ENCODE measurements at regions not wholly inside any gene's neighbourhood (a gene's known extent, or its start where the extent isn't known, plus 50 kb on each side); places are given as distances from the start of the nearest gene placed in this dataset.

GRCh38 chr18:2096551-2096950, 474.8 kb downstream of the METTL4 start:
- no peaks in the 10 kb centered on the region for H3K36me3 Mint-ChIP-seq

GRCh38 chr18:2100694-2101213, 470.6 kb downstream of the METTL4 start:
- Mint-ChIP-seq H3K27ac (no peak overlapping the region), H3K27me3 (peaks cover 2 to 19% (median 5%) of the 10 kb centered on the region in 5 donors), H3K9me3 (peaks cover 0 to 12% (median 4%) of the 10 kb centered on the region in 9 donors), H3K36me3 (no peaks in the 10 kb centered on the region), H3K4me3 (no peak overlapping the region), H3K4me1 (peaks cover 0 to 2% (median 0%) of the 10 kb centered on the region in 4 donors)
- no peak for DNase-seq
- POLR2A ChIA-PET, result no interaction called here
- ATAC-seq, result no peak

More at GRCh38 chr18:2096551-2096950, 474.8 kb downstream of the METTL4 start:
- Mint-ChIP-seq H3K27me3 (peaks cover 0 to 12% (median 0%) of the 10 kb centered on the region in 5 donors), H3K4me3 (no peak overlapping the region), H3K9me3 (peaks cover 0 to 11% (median 3%) of the 10 kb centered on the region in 9 donors), H3K27ac (no peak overlapping the region), H3K4me1 (no peaks in the 10 kb centered on the region)
- POLR2A ChIA-PET, result no interaction called here
- DNase-seq (no peak), ATAC-seq (no peak)

- ATAC-seq, result no peak
- DNase-seq, result no peak
- Mint-ChIP-seq H3K27me3 (peaks cover 0 to 13% (median 5%) of the 10 kb centered on the region in 5 donors), H3K4me1 (peaks cover 0 to 2% (median 0%) of the 10 kb centered on the region in 4 donors), H3K9me3 (peaks cover 0 to 12% (median 4%) of the 10 kb centered on the region in 9 donors), H3K36me3 (no peaks in the 10 kb centered on the region), H3K4me3 (no peak overlapping the region), H3K27ac (no peak overlapping the region)
- POLR2A ChIA-PET, result no interaction called here
Observed at GRCh38 chr18:2102022-2102421, 469.3 kb downstream of the METTL4 start.

GRCh38 chr18:2103299-2103698, 468.0 kb downstream of the METTL4 start:
- DNase-seq, result no peak
- H3K27me3 Mint-ChIP-seq, result peaks cover 0 to 13% (median 5%) of the 10 kb centered on the region in 5 donors
- peaks cover 0 to 12% (median 4%) of the 10 kb centered on the region in 9 donors for H3K9me3 Mint-ChIP-seq
- no peak for ATAC-seq
- H3K4me3 Mint-ChIP-seq, result no peak overlapping the region
- no peaks in the 10 kb centered on the region for H3K36me3 Mint-ChIP-seq
- POLR2A ChIA-PET, result no interaction called here
- H3K4me1 Mint-ChIP-seq, result peaks cover 0 to 2% (median 0%) of the 10 kb centered on the region in 4 donors
- H3K27ac Mint-ChIP-seq, result no peak overlapping the region

- DNase-seq (peak in 7 of 10 donors; percentile 2 to 34 (median 15)), ATAC-seq (no peak)
- no peak overlapping the region for H3K4me3 Mint-ChIP-seq
- peaks cover 0 to 12% (median 3%) of the 10 kb centered on the region in 9 donors for H3K9me3 Mint-ChIP-seq
- no peaks in the 10 kb centered on the region for H3K36me3 Mint-ChIP-seq
- H3K27me3 Mint-ChIP-seq, result peaks cover 2 to 13% (median 5%) of the 10 kb centered on the region in 5 donors
- peak overlapping the region in 1 of 10 donors; percentile 13 for H3K27ac Mint-ChIP-seq
- peaks cover 0 to 2% (median 0%) of the 10 kb centered on the region in 4 donors for H3K4me1 Mint-ChIP-seq
- POLR2A ChIA-PET, result no interaction called here
Observed at GRCh38 chr18:2104620-2105462, 466.5 kb downstream of the METTL4 start.

GRCh38 chr18:2108591-2108990, 462.7 kb downstream of the METTL4 start:
- no peak for ATAC-seq
- Mint-ChIP-seq H3K9me3 (no peaks in the 10 kb centered on the region), H3K27me3 (peaks cover 0 to 39% (median 21%) of the 10 kb centered on the region in 5 donors), H3K4me1 (peaks cover 0 to 2% (median 0%) of the 10 kb centered on the region in 4 donors), H3K36me3 (no peaks in the 10 kb centered on the region), H3K27ac (no peak overlapping the region), H3K4me3 (no peak overlapping the region)
- no peak for DNase-seq
- POLR2A ChIA-PET, result no interaction called here

- no peak overlapping the region for H3K27ac Mint-ChIP-seq
- H3K36me3 Mint-ChIP-seq, result no peaks in the 10 kb centered on the region
- H3K4me1 Mint-ChIP-seq, result no peaks in the 10 kb centered on the region
- no peak for DNase-seq
- no peak for ATAC-seq
- no peaks in the 10 kb centered on the region for H3K9me3 Mint-ChIP-seq
- POLR2A ChIA-PET, result no interaction called here
- H3K27me3 Mint-ChIP-seq, result peaks cover 8 to 50% (median 29%) of the 10 kb centered on the region in 5 donors
- no peak overlapping the region for H3K4me3 Mint-ChIP-seq
Observed at GRCh38 chr18:2111456-2111855, 459.8 kb downstream of the METTL4 start.

GRCh38 chr18:2112435-2113045, 458.8 kb downstream of the METTL4 start:
- Mint-ChIP-seq H3K36me3 (no peaks in the 10 kb centered on the region), H3K27ac (no peak overlapping the region), H3K4me1 (no peaks in the 10 kb centered on the region), H3K27me3 (peaks cover 8 to 50% (median 29%) of the 10 kb centered on the region in 5 donors), H3K4me3 (no peak overlapping the region), H3K9me3 (no peaks in the 10 kb centered on the region)
- POLR2A ChIA-PET, result no interaction called here
- no peak for ATAC-seq
- DNase-seq, result no peak

- Mint-ChIP-seq H3K4me1 (no peaks in the 10 kb centered on the region), H3K4me3 (no peak overlapping the region), H3K27ac (no peak overlapping the region), H3K27me3 (peaks cover 8 to 50% (median 29%) of the 10 kb centered on the region in 5 donors), H3K36me3 (no peaks in the 10 kb centered on the region), H3K9me3 (no peaks in the 10 kb centered on the region)
- POLR2A ChIA-PET, result no interaction called here
- DNase-seq (no peak), ATAC-seq (no peak)
Observed at GRCh38 chr18:2114289-2114688, 457.0 kb downstream of the METTL4 start.

GRCh38 chr18:2114765-2115164, 456.5 kb downstream of the METTL4 start:
- Mint-ChIP-seq H3K27me3 (peaks cover 8 to 50% (median 29%) of the 10 kb centered on the region in 5 donors), H3K9me3 (no peaks in the 10 kb centered on the region), H3K4me3 (no peak overlapping the region), H3K27ac (no peak overlapping the region), H3K36me3 (no peaks in the 10 kb centered on the region), H3K4me1 (no peaks in the 10 kb centered on the region)
- POLR2A ChIA-PET, result no interaction called here
- no peak for DNase-seq
- ATAC-seq, result no peak

- ATAC-seq (no peak), DNase-seq (no peak)
- no peaks in the 10 kb centered on the region for H3K4me1 Mint-ChIP-seq
- no peaks in the 10 kb centered on the region for H3K9me3 Mint-ChIP-seq
- H3K27ac Mint-ChIP-seq, result no peak overlapping the region
- H3K4me3 Mint-ChIP-seq, result no peak overlapping the region
- no peaks in the 10 kb centered on the region for H3K36me3 Mint-ChIP-seq
- POLR2A ChIA-PET, result no interaction called here
- peaks cover 0 to 3% (median 0%) of the 10 kb centered on the region in 5 donors for H3K27me3 Mint-ChIP-seq
Observed at GRCh38 chr18:2121224-2121623, 450.1 kb downstream of the METTL4 start.

GRCh38 chr18:2123077-2123476, 448.2 kb downstream of the METTL4 start:
- peaks cover 2 to 14% (median 5%) of the 10 kb centered on the region in 5 donors for H3K27me3 Mint-ChIP-seq
- H3K4me3 Mint-ChIP-seq, result no peak overlapping the region
- POLR2A ChIA-PET, result no interaction called here
- DNase-seq, result no peak
- H3K36me3 Mint-ChIP-seq, result no peaks in the 10 kb centered on the region
- no peak for ATAC-seq
- H3K9me3 Mint-ChIP-seq, result peaks cover 0 to 4% (median 0%) of the 10 kb centered on the region in 9 donors
- H3K4me1 Mint-ChIP-seq, result no peaks in the 10 kb centered on the region
- no peak overlapping the region for H3K27ac Mint-ChIP-seq

GRCh38 chr18:2134364-2134763, 436.9 kb downstream of the METTL4 start:
- H3K9me3 Mint-ChIP-seq, result peaks cover 0 to 2% (median 0%) of the 10 kb centered on the region in 9 donors
- no peaks in the 10 kb centered on the region for H3K36me3 Mint-ChIP-seq
- H3K27me3 Mint-ChIP-seq, result peaks cover 3 to 27% (median 12%) of the 10 kb centered on the region in 5 donors
- H3K4me3 Mint-ChIP-seq, result no peak overlapping the region
- DNase-seq (no peak), ATAC-seq (no peak)
- H3K4me1 Mint-ChIP-seq, result no peaks in the 10 kb centered on the region
- POLR2A ChIA-PET, result no interaction called here
- H3K27ac Mint-ChIP-seq, result no peak overlapping the region
